Tongue (tissue), 1 donor: ENCODE measurements at regions not wholly inside any gene's neighbourhood (a gene's known extent, or its start where the extent isn't known, plus 50 kb on each side); places are given as distances from the start of the nearest gene placed in this dataset.

Source experiments
- DNase-seq: peaks from one replicate; pipeline ENCODE4 v3.0.0-alpha.2; 2015

GRCh38 chr4:32087211-32087610, 1367.0 kb downstream of the PCDH7 start:
- DNase-seq, result no peak

- no peak for DNase-seq
These were observed 1374.8 kb downstream of the PCDH7 start for GRCh38 chr4:32094987-32095386.

GRCh38 chr4:32102896-32103295, 1382.7 kb downstream of the PCDH7 start:
- DNase-seq, result no peak

GRCh38 chr4:32106767-32107166, 1386.6 kb downstream of the PCDH7 start:
- no peak for DNase-seq

GRCh38 chr4:32112891-32113290, 1392.7 kb downstream of the PCDH7 start:
- DNase-seq, result no peak

GRCh38 chr4:32117693-32118092, 1397.5 kb downstream of the PCDH7 start:
- DNase-seq, result no peak

- DNase-seq, result no peak
These were observed 1399.7 kb downstream of the PCDH7 start for GRCh38 chr4:32119907-32120306.

GRCh38 chr4:32128549-32128948, 1408.4 kb downstream of the PCDH7 start:
- no peak for DNase-seq

GRCh38 chr4:32129967-32130366, 1409.8 kb downstream of the PCDH7 start:
- DNase-seq, result no peak

- no peak for DNase-seq
These were observed 1413.0 kb downstream of the PCDH7 start for GRCh38 chr4:32133141-32133540.

GRCh38 chr4:32133734-32134133, 1413.6 kb downstream of the PCDH7 start:
- DNase-seq, result no peak

- DNase-seq, result no peak
These were observed 1415.5 kb downstream of the PCDH7 start for GRCh38 chr4:32135642-32136041.

GRCh38 chr4:32136081-32136787, 1416.1 kb downstream of the PCDH7 start:
- DNase-seq, result no peak

- no peak for DNase-seq
These were observed 1420.5 kb downstream of the PCDH7 start for GRCh38 chr4:32140636-32141035.

- no peak for DNase-seq
These were observed 1421.9 kb downstream of the PCDH7 start for GRCh38 chr4:32142075-32142474.

- no peak for DNase-seq
These were observed 1425.8 kb downstream of the PCDH7 start for GRCh38 chr4:32145987-32146386.

GRCh38 chr4:32147446-32148085, 1427.4 kb downstream of the PCDH7 start:
- DNase-seq, result peak; percentile 58

- peak; percentile 88 for DNase-seq
These were observed 1428.0 kb downstream of the PCDH7 start for GRCh38 chr4:32148111-32148666.

GRCh38 chr4:32158961-32159360, 1438.8 kb downstream of the PCDH7 start:
- DNase-seq, result peak; percentile 31

GRCh38 chr4:32161392-32161791, 1441.2 kb downstream of the PCDH7 start:
- no peak for DNase-seq

- DNase-seq, result no peak
These were observed 1443.0 kb downstream of the PCDH7 start for GRCh38 chr4:32163125-32163524.

GRCh38 chr4:32169841-32170240, 1449.7 kb downstream of the PCDH7 start:
- no peak for DNase-seq

GRCh38 chr4:32172086-32172485, 1451.9 kb downstream of the PCDH7 start:
- no peak for DNase-seq

- no peak for DNase-seq
These were observed 1452.6 kb downstream of the PCDH7 start for GRCh38 chr4:32172761-32173160.
